GM03348 (cell line): ENCODE measurements at regions not wholly inside any gene's neighbourhood (a gene's known extent, or its start where the extent isn't known, plus 50 kb on each side); places are given as distances from the start of the nearest gene placed in this dataset.
"Not testable (repeated sequence)": the region's sequence is repeated elsewhere in the genome, so short reads cannot be mapped to it uniquely, and the experiment has no call there.

Experiments
- DNase-seq: peaks from one replicate; pipeline ENCODE4 v3.0.0; 2012; ENCODE audit warnings: low spot score

GRCh38 chr3:107942951-107943749 is 147.7 kb downstream of the CD47 start:
- DNase-seq, result no peak

- no peak for DNase-seq
Measured at GRCh38 chr3:107942244-107942643, 148.6 kb downstream of the CD47 start.

- no peak for DNase-seq
Measured at GRCh38 chr3:107939691-107940442, 151.0 kb downstream of the CD47 start.

- peak; percentile 47 for DNase-seq
Measured at GRCh38 chr3:107938143-107938542, 152.7 kb downstream of the CD47 start.

GRCh38 chr3:107934808-107935207 is 156.0 kb downstream of the CD47 start:
- no peak for DNase-seq

- no peak for DNase-seq
Measured at GRCh38 chr3:107933450-107933849, 157.4 kb downstream of the CD47 start.

- no peak for DNase-seq
Measured at GRCh38 chr3:107931326-107931725, 159.5 kb downstream of the CD47 start.

- DNase-seq, result no peak
Measured at GRCh38 chr3:107929088-107929487, 161.7 kb downstream of the CD47 start.

GRCh38 chr3:107928084-107928445 is 162.8 kb downstream of the CD47 start:
- peak; percentile 35 for DNase-seq

GRCh38 chr3:107927361-107928083 is 163.3 kb downstream of the CD47 start:
- peak; percentile 93 for DNase-seq

GRCh38 chr3:107925851-107926250 is 165.0 kb downstream of the CD47 start:
- no peak for DNase-seq

- DNase-seq, result no peak
Measured at GRCh38 chr3:107921038-107921437, 169.8 kb downstream of the CD47 start.

GRCh38 chr3:107920538-107920937 is 170.3 kb downstream of the CD47 start:
- no peak for DNase-seq

- DNase-seq, result no peak
Measured at GRCh38 chr3:107919239-107919638, 171.6 kb downstream of the CD47 start.

- DNase-seq, result no peak
Measured at GRCh38 chr3:107916171-107916570, 174.7 kb downstream of the CD47 start.

- no peak for DNase-seq
Measured at GRCh38 chr3:107915706-107916105, 175.1 kb downstream of the CD47 start.

- DNase-seq, result peak; percentile 35
Measured at GRCh38 chr3:107913701-107914100, 177.1 kb downstream of the CD47 start.

- DNase-seq, result no peak
Measured at GRCh38 chr3:107911337-107912000, 179.4 kb downstream of the CD47 start.

- DNase-seq, result no peak
Measured at GRCh38 chr3:107910713-107911259, 180.0 kb downstream of the CD47 start.

- DNase-seq, result not testable (repeated sequence)
Measured at GRCh38 chr3:107909583-107909982, 181.2 kb downstream of the CD47 start.

GRCh38 chr3:107907996-107908395 is 182.8 kb downstream of the CD47 start:
- DNase-seq, result no peak

GRCh38 chr3:107904536-107905066 is 186.2 kb downstream of the CD47 start:
- DNase-seq, result no peak
